ENCODE measurements at regions not wholly inside any gene's neighbourhood (a gene's known extent, or its start where the extent isn't known, plus 50 kb on each side); places are given as distances from the start of the nearest gene placed in this dataset.

DNA sequence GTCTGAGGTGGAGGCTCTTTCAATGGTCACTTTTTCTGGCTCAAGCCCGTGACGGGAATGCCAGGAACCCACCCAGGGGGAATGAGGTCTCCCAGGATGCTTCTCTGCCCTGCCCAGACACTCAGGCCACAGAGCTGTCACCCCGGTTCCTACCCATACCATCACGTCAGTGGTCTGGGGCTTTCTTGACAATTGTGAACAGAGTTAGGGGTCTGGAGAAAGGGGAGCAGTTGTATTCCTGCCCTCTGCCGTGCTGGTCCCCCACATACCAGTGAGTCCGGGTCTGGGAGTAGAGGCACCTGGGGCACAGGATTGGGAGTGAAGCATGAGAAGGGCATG is 97.2 kb downstream of the B3GNT2 start:
- Histone ChIP-seq H3K9me3 (ENCODE audit: control insufficient read depth, insufficient read depth, low read length) (no peaks in the 10 kb centered on the region), H3K4me3 (ENCODE audit: low read depth, low read length) (no peak overlapping the region), H3K27ac (ENCODE audit: low read depth, low read length) (no peak overlapping the region), H3K27me3 (ENCODE audit: control insufficient read depth, insufficient read depth, low read length) (peaks cover 17% of the 10 kb centered on the region)
- ChIA-PET CTCF (no interaction called here), POLR2A (no interaction called here)
- DNase-seq (ENCODE audit: low read depth, low spot score), result no peak
- TF ChIP-seq, protein P1, sequence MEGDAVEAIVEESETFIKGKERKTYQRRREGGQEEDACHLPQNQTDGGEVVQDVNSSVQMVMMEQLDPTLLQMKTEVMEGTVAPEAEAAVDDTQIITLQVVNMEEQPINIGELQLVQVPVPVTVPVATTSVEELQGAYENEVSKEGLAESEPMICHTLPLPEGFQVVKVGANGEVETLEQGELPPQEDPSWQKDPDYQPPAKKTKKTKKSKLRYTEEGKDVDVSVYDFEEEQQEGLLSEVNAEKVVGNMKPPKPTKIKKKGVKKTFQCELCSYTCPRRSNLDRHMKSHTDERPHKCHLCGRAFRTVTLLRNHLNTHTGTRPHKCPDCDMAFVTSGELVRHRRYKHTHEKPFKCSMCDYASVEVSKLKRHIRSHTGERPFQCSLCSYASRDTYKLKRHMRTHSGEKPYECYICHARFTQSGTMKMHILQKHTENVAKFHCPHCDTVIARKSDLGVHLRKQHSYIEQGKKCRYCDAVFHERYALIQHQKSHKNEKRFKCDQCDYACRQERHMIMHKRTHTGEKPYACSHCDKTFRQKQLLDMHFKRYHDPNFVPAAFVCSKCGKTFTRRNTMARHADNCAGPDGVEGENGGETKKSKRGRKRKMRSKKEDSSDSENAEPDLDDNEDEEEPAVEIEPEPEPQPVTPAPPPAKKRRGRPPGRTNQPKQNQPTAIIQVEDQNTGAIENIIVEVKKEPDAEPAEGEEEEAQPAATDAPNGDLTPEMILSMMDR (IDR thresholded peaks at IDR 0.05; ENCODE audit: low read depth, low read length), result no peak

DNA sequence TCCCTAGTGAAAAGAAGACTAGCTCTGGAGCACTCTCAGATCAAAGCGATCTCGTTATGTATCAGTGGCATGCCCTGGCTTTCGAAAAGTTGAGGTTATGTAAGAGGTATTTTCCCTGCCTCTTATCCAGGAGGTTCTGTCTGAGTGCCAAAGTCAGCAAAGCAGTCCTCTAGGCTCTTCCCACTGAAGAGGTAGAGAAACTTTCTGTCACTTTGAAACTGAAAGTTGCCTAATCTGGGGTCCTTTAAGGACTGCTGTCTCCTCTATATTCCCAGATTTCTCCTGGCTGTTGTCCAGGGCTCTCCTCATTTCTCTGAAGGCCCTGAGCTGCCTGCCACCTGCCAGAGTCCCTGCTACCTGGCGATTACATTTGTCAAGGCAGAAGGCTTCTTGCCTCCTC is 96.3 kb downstream of the B3GNT2 start:
- H3K4me3 ChIP-seq (ENCODE audit: low read depth, low read length), result no peak overlapping the region
- CTCF ChIA-PET, result no interaction called here
- H3K27me3 ChIP-seq (ENCODE audit: control insufficient read depth, insufficient read depth, low read length), result peaks cover 10% of the 10 kb centered on the region
- H3K27ac ChIP-seq (ENCODE audit: low read depth, low read length), result no peak overlapping the region
- H3K9me3 ChIP-seq (ENCODE audit: control insufficient read depth, insufficient read depth, low read length), result no peaks in the 10 kb centered on the region
- POLR2A ChIA-PET, result no interaction called here
- DNase-seq (ENCODE audit: low read depth, low spot score), result no peak
- TF ChIP-seq, protein P1 (IDR thresholded peaks at IDR 0.05; ENCODE audit: low read depth, low read length), result no peak

DNA sequence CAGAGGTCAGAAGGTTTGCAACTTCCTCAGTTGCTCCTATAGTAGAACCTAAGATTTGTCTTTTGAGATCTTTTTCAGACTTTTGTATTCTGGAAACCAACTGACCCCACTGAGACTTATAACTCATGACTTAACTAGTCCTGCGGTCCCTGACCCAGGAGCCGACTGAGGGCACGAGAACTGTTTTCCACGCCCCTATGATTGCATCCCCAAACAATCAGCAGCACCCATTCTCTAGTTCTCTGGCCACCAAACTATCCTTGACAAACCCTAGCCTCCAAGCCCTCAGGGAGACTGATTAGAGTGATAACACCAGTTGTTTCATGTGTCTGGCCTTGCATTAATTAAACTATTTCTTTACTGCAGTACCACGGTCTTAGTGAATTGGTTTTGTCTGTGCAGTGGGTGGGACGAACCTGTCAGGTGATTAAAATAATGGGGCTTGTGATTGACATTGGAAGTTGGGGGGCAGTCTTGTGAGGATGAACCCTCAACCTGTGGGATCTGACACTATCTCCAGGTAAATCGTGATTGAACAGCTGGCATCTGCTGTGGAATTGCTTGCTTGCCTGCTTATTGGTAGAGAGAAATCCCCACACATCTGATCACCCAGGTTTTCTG is 95.7 kb downstream of the B3GNT2 start:
- H3K4me3 ChIP-seq (ENCODE audit: low read depth, low read length), result no peak overlapping the region
- CTCF ChIA-PET, result no interaction called here
- no peak for DNase-seq (ENCODE audit: low read depth, low spot score)
- H3K27ac ChIP-seq (ENCODE audit: low read depth, low read length), result no peak overlapping the region
- peaks cover 8% of the 10 kb centered on the region for H3K27me3 ChIP-seq (ENCODE audit: control insufficient read depth, insufficient read depth, low read length)
- H3K9me3 ChIP-seq (ENCODE audit: control insufficient read depth, insufficient read depth, low read length), result no peaks in the 10 kb centered on the region; the same call in 1 of the 2 replicates
- POLR2A ChIA-PET, result no interaction called here
- TF ChIP-seq, protein P1 (IDR thresholded peaks at IDR 0.05; ENCODE audit: low read depth, low read length), result no peak

DNA sequence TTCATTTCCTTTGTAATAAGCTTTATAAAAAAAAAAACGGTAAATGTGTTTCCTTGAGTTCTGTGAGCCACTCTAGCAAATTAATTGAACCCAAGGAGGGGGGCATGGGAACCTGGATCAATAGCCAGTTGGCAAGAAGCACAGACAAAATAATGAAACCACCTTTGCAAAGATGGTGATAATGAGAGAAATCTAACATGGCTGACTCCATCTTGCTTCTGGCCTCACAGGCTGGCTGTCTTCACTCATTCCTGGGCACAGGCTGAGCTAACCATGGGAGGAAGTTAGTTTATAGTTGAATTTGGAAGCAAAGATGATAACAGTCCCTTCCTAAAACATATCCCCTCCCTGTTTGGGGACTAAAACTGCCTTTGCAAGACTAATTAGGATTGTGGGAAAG is 95.1 kb downstream of the B3GNT2 start:
- CTCF ChIA-PET, result no interaction called here
- POLR2A ChIA-PET, result no interaction called here
- DNase-seq (ENCODE audit: low read depth, low spot score), result no peak

More for the DNA sequence above, 95.1 kb downstream of the B3GNT2 start:
- peaks cover 3% of the 10 kb centered on the region for H3K27me3 ChIP-seq (ENCODE audit: control insufficient read depth, insufficient read depth, low read length)
- H3K9me3 ChIP-seq (ENCODE audit: control insufficient read depth, insufficient read depth, low read length), result no peaks in the 10 kb centered on the region; the same call in 1 of the 2 replicates
- H3K27ac ChIP-seq (ENCODE audit: low read depth, low read length), result no peak overlapping the region
- no peak overlapping the region for H3K4me3 ChIP-seq (ENCODE audit: low read depth, low read length)
- TF ChIP-seq, protein P1 (IDR thresholded peaks at IDR 0.05; ENCODE audit: low read depth, low read length), result no peak

All from AG04450 (cell line).